Chondrocyte (in vitro differentiated cells): ENCODE measurements at regions not wholly inside any gene's neighbourhood (a gene's known extent, or its start where the extent isn't known, plus 50 kb on each side); places are given as distances from the start of the nearest gene placed in this dataset.

Source experiments
- DNase-seq: peaks from one replicate; pipeline ENCODE4 v3.0.0; 2021; ENCODE audit warnings: mixed read lengths, low spot score
- H3K27ac Mint-ChIP-seq: one replicate; pipeline ENCODE4 v1.8.0; 2021; ENCODE audit warnings: mild to moderate bottlenecking, moderate library complexity, mixed read lengths; ENCODE audit not compliant: unreplicated experiment
- H3K27me3 Mint-ChIP-seq: 2 replicates; pipeline ENCODE4 v1.8.0; 2021; ENCODE audit warnings: low read depth, mixed read lengths
- H3K36me3 Mint-ChIP-seq: 2 replicates; pipeline ENCODE4 v1.8.0; 2021; ENCODE audit warnings: low read depth, mixed read lengths
- H3K4me1 Mint-ChIP-seq: 2 replicates; pipeline ENCODE4 v1.8.0; 2021; ENCODE audit warnings: low read depth, mild to moderate bottlenecking, mixed read lengths
- H3K4me3 Mint-ChIP-seq: one replicate; pipeline ENCODE4 v1.8.0; 2021; ENCODE audit warnings: mild to moderate bottlenecking, moderate library complexity, mixed read lengths; ENCODE audit not compliant: unreplicated experiment
- H3K9me3 Mint-ChIP-seq: 2 replicates; pipeline ENCODE4 v1.8.0; 2021; ENCODE audit warnings: low read depth, mixed read lengths
- CTCF ChIP-seq: fragments of 200-600 bp; sonication (generic); IDR thresholded peaks from 2 replicates; pipeline ENCODE4 v1.5.0; 2021; ENCODE audit warnings: antibody characterized with exemption, mild to moderate bottlenecking, moderate library complexity

- TF ChIP-seq CTCF = no peak
- H3K4me1 Mint-ChIP-seq = no peaks in the 10 kb centered on the region
- no peak for DNase-seq
- no peak overlapping the region for H3K4me3 Mint-ChIP-seq
- H3K27me3 Mint-ChIP-seq = no peaks in the 10 kb centered on the region
- H3K36me3 Mint-ChIP-seq = no peaks in the 10 kb centered on the region
- H3K9me3 Mint-ChIP-seq = peaks cover 25% of the 10 kb centered on the region
- H3K27ac Mint-ChIP-seq = no peak overlapping the region
Observed at GRCh38 chr5:121525706-121526105, 326.0 kb upstream of the FTMT start.

GRCh38 chr5:121526908-121527307, 324.8 kb upstream of the FTMT start:
- Mint-ChIP-seq H3K27me3 (no peaks in the 10 kb centered on the region), H3K4me1 (no peaks in the 10 kb centered on the region), H3K27ac (no peak overlapping the region), H3K4me3 (no peak overlapping the region), H3K36me3 (no peaks in the 10 kb centered on the region), H3K9me3 (peaks cover 25% of the 10 kb centered on the region)
- DNase-seq = no peak
- no peak for TF ChIP-seq CTCF

- Mint-ChIP-seq H3K4me3 (no peak overlapping the region), H3K4me1 (no peaks in the 10 kb centered on the region), H3K27ac (no peak overlapping the region), H3K36me3 (no peaks in the 10 kb centered on the region), H3K27me3 (peaks cover 14% of the 10 kb centered on the region), H3K9me3 (peaks cover 3% of the 10 kb centered on the region)
- DNase-seq = no peak
- no peak for TF ChIP-seq CTCF
Observed at GRCh38 chr5:121533814-121534213, 317.9 kb upstream of the FTMT start.

- Mint-ChIP-seq H3K9me3 (peaks cover under 1% of the 10 kb centered on the region), H3K4me1 (no peaks in the 10 kb centered on the region), H3K36me3 (no peaks in the 10 kb centered on the region), H3K4me3 (no peak overlapping the region), H3K27me3 (peaks cover 3% of the 10 kb centered on the region), H3K27ac (no peak overlapping the region)
- no peak for TF ChIP-seq CTCF
- DNase-seq = no peak
Observed at GRCh38 chr5:121550989-121551388, 300.7 kb upstream of the FTMT start.

GRCh38 chr5:121559832-121560231, 291.9 kb upstream of the FTMT start:
- no peak for DNase-seq
- Mint-ChIP-seq H3K27ac (no peak overlapping the region), H3K36me3 (no peaks in the 10 kb centered on the region), H3K4me1 (no peaks in the 10 kb centered on the region), H3K9me3 (peaks cover 15% of the 10 kb centered on the region), H3K4me3 (no peak overlapping the region), H3K27me3 (peaks cover 2% of the 10 kb centered on the region)
- no peak for TF ChIP-seq CTCF
